ENCODE measurements at regions not wholly inside any gene's neighbourhood (a gene's known extent, or its start where the extent isn't known, plus 50 kb on each side); places are given as distances from the start of the nearest gene placed in this dataset.

DNA sequence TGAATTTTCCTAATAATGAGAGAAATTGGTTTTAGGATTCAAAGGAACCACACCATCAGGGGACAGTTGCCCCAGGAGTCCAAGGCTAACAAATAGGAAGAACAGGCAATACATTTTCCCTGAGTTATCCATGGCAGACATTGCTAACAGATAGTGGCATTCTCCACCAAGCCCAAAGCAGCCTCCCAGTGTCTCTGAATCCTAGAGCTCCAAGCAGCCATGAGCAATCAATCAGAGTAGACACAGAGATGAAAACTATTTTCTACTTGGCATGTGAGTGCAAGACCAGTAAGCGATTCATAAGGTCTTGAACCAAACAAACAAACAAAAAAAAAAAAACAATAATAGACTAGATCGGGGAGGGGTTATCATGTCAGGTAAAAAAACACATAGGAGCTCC is 515.7 kb downstream of the MED13L start:
- Histone ChIP-seq H3K27me3 (ENCODE audit: insufficient read depth, low read length, poor library complexity, severe bottlenecking) (no peaks in the 10 kb centered on the region), H3K27ac (ENCODE audit: low read depth, low read length) (no peak overlapping the region), H3K4me3 (ENCODE audit: low read length) (no peak overlapping the region), H3K36me3 (ENCODE audit: insufficient read depth, low read length) (no peaks in the 10 kb centered on the region), H3K9me3 (ENCODE audit: low read length) (no peaks in the 10 kb centered on the region), H3K4me1 (ENCODE audit: insufficient read depth, low read length) (no peaks in the 10 kb centered on the region)
- no peak overlapping the region for H3K27ac Mint-ChIP-seq
- no peaks in the 10 kb centered on the region for H3K36me3 Mint-ChIP-seq
- no peaks in the 10 kb centered on the region for H3K4me1 Mint-ChIP-seq
- H3K4me3 Mint-ChIP-seq: no peak overlapping the region
- H3K27me3 Mint-ChIP-seq: peaks cover 2 to 9% of the 10 kb centered on the region in 2 donors
- H3K9me3 Mint-ChIP-seq: peaks cover 0 to 9% (median 0%) of the 10 kb centered on the region in 5 donors
- ChIA-PET CTCF (no interaction called here), POLR2A (no interaction called here)
- DNase-seq: no peak

DNA sequence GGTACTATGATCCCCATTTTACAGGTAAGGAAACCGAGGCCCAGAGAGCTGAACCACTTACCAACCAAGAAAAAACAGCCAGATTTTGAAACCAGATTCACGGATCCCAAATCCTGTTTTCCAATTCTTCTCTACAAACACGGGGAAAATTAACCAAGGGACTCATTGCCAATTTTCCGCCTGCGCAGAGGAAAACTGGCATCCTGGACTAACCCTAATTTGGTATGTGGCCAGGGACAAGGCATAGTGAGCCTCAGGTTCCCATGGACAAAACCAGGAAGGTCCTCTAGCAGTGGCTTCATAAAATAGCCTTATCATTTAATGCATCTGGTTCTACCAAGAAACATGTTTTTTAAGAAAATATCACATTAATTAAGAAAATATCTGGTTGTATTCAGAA is 517.3 kb downstream of the MED13L start:
- H3K36me3 Mint-ChIP-seq: no peaks in the 10 kb centered on the region
- H3K4me1 Mint-ChIP-seq: no peaks in the 10 kb centered on the region
- CTCF ChIA-PET: no interaction called here

DNA sequence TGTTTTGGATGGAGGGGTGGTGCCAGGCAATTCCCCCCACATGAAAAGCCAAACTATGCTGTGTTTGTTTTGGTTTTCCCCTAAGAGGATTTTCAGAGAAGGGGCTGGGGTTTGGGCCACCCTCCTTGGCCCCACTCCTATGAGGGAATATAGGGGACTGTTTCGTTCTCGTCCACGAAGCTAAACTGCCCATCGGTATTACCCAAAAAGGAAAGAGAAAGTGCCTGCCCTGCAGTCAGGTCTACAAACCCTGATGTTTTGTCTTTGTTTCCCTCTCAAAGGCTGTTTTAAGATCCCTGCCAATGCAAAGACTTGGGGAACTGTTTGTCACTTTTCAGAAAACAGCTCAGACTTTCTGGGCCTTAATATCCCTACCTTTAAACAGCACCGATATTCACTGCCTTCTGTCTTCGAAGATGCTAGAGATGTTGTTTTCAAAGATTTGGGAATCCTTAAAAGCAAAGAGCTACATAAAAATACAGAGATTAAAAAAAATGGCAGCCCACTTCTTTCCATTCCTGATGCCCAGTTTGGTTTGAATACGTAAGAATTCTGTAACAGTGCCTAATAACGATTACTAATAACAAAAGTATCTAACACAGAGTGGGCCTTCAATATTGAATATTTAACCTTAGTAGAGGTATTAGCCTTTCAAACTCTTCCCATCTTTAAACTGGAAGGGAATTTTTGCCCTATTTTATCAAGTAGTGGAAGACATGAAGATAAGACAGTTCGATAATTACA is 518.4 kb downstream of the MED13L start:
- Mint-ChIP-seq H3K27me3 (peaks cover 2 to 17% of the 10 kb centered on the region in 2 donors), H3K9me3 (peaks cover 0 to 3% (median 0%) of the 10 kb centered on the region in 5 donors), H3K4me1 (no peaks in the 10 kb centered on the region), H3K4me3 (no peak overlapping the region), H3K27ac (no peak overlapping the region), H3K36me3 (no peaks in the 10 kb centered on the region)
- no peak overlapping the region for H3K27ac ChIP-seq (ENCODE audit: low read depth, low read length)
- ChIA-PET CTCF (no interaction called here), POLR2A (no interaction called here)
- H3K4me3 ChIP-seq (ENCODE audit: low read length): no peak overlapping the region
- no peak for DNase-seq
- H3K9me3 ChIP-seq (ENCODE audit: low read length): no peaks in the 10 kb centered on the region
- H3K4me1 ChIP-seq (ENCODE audit: insufficient read depth, low read length): no peaks in the 10 kb centered on the region
- H3K36me3 ChIP-seq (ENCODE audit: insufficient read depth, low read length): no peaks in the 10 kb centered on the region
- H3K27me3 ChIP-seq (ENCODE audit: insufficient read depth, low read length, poor library complexity, severe bottlenecking): no peaks in the 10 kb centered on the region

More for the DNA sequence above, 517.3 kb downstream of the MED13L start:
- Mint-ChIP-seq H3K4me3 (no peak overlapping the region), H3K27ac (no peak overlapping the region), H3K27me3 (peaks cover 2 to 14% of the 10 kb centered on the region in 2 donors), H3K9me3 (peaks cover 0 to 6% (median 0%) of the 10 kb centered on the region in 5 donors)
- Histone ChIP-seq H3K36me3 (ENCODE audit: insufficient read depth, low read length) (no peaks in the 10 kb centered on the region), H3K4me3 (ENCODE audit: low read length) (no peak overlapping the region), H3K27ac (ENCODE audit: low read depth, low read length) (no peak overlapping the region), H3K4me1 (ENCODE audit: insufficient read depth, low read length) (no peaks in the 10 kb centered on the region), H3K9me3 (ENCODE audit: low read length) (no peaks in the 10 kb centered on the region), H3K27me3 (ENCODE audit: insufficient read depth, low read length, poor library complexity, severe bottlenecking) (no peaks in the 10 kb centered on the region)
- POLR2A ChIA-PET: no interaction called here
- DNase-seq: no peak

DNA sequence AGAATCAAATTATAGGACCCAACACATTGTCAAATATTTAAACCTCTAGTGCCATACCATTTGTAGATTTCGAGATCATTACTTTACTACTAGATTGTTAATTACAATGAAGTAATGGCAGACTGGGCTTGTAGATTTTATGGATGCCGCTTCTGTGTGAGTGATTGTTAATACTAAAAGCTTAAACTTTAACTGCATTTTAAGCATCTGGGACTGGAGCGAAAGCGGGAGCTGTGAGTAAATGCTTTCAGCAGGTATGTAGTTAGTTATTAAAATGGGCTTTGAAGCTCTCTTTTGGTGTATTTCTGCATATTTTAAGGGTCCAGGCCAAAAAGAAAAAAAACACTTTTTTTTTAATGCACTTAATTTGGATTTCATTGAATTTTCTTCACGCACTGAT is 519.3 kb downstream of the MED13L start:
- Mint-ChIP-seq H3K4me3 (no peak overlapping the region), H3K27me3 (peaks cover 2 to 17% of the 10 kb centered on the region in 2 donors), H3K36me3 (no peaks in the 10 kb centered on the region), H3K9me3 (peaks cover 0 to 3% (median 0%) of the 10 kb centered on the region in 5 donors), H3K4me1 (no peaks in the 10 kb centered on the region), H3K27ac (no peak overlapping the region)
- Histone ChIP-seq H3K36me3 (ENCODE audit: insufficient read depth, low read length) (no peaks in the 10 kb centered on the region), H3K4me1 (ENCODE audit: insufficient read depth, low read length) (no peaks in the 10 kb centered on the region), H3K4me3 (ENCODE audit: low read length) (no peak overlapping the region), H3K27me3 (ENCODE audit: insufficient read depth, low read length, poor library complexity, severe bottlenecking) (no peaks in the 10 kb centered on the region), H3K27ac (ENCODE audit: low read depth, low read length) (no peak overlapping the region), H3K9me3 (ENCODE audit: low read length) (no peaks in the 10 kb centered on the region)
- DNase-seq: no peak
- CTCF ChIA-PET: no interaction called here
- POLR2A ChIA-PET: no interaction called here

DNA sequence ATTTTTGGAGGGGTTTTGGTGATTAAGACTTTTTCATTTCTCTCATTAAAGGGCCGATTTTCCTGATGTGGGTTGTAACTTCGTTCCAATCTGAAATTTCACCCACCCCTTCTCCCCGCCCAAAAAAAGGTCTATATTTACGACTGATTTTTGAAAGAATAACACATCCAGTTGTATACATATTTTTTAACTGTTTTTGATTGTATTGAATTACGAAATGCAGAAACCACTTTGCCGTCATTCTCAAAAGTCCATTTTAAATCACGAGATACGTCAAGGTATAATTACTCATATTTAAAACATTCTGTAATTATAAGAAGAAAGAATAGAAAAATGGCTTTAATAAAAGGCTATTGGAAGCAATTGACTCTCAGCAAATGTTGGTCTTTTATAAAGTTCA is 520.7 kb downstream of the MED13L start:
- Histone ChIP-seq H3K27me3 (ENCODE audit: insufficient read depth, low read length, poor library complexity, severe bottlenecking) (no peaks in the 10 kb centered on the region), H3K27ac (ENCODE audit: low read depth, low read length) (no peak overlapping the region), H3K4me1 (ENCODE audit: insufficient read depth, low read length) (no peaks in the 10 kb centered on the region), H3K4me3 (ENCODE audit: low read length) (no peak overlapping the region), H3K9me3 (ENCODE audit: low read length) (no peaks in the 10 kb centered on the region), H3K36me3 (ENCODE audit: insufficient read depth, low read length) (no peaks in the 10 kb centered on the region)
- Mint-ChIP-seq H3K27me3 (peaks cover 0 to 17% of the 10 kb centered on the region in 2 donors), H3K27ac (no peak overlapping the region), H3K36me3 (no peaks in the 10 kb centered on the region), H3K4me3 (no peak overlapping the region), H3K9me3 (no peaks in the 10 kb centered on the region), H3K4me1 (no peaks in the 10 kb centered on the region)
- no peak for DNase-seq
- ChIA-PET POLR2A (no interaction called here), CTCF (no interaction called here)

DNA sequence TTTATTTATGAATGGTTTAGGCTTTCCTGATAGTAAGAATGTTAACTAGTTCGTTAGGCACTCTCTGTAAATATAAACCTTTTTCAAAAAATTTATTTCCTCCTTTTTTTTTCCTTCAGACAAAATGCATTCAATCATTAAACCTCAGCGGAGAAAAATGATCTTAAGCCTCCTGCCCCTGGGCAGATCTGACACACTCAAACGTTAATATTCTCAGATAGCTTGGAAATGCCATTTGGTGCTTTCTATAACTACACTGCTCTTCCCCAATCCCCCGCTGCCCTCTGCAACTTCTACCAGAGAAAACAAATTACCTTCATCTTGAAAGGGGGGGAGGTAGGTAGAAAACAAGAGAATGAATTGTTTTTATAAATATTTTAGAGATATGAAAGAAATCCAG is 521.2 kb downstream of the MED13L start:
- Mint-ChIP-seq H3K4me1 (no peaks in the 10 kb centered on the region), H3K4me3 (no peak overlapping the region), H3K27me3 (peaks cover 0 to 17% of the 10 kb centered on the region in 2 donors), H3K9me3 (no peaks in the 10 kb centered on the region), H3K27ac (no peak overlapping the region), H3K36me3 (no peaks in the 10 kb centered on the region)
- DNase-seq: no peak
- no peaks in the 10 kb centered on the region for H3K9me3 ChIP-seq (ENCODE audit: low read length)
- ChIA-PET POLR2A (no interaction called here), CTCF (no interaction called here)
- H3K4me1 ChIP-seq (ENCODE audit: insufficient read depth, low read length): no peaks in the 10 kb centered on the region
- H3K36me3 ChIP-seq (ENCODE audit: insufficient read depth, low read length): no peaks in the 10 kb centered on the region
- no peak overlapping the region for H3K4me3 ChIP-seq (ENCODE audit: low read length)
- H3K27me3 ChIP-seq (ENCODE audit: insufficient read depth, low read length, poor library complexity, severe bottlenecking): no peaks in the 10 kb centered on the region
- no peak overlapping the region for H3K27ac ChIP-seq (ENCODE audit: low read depth, low read length)

DNA sequence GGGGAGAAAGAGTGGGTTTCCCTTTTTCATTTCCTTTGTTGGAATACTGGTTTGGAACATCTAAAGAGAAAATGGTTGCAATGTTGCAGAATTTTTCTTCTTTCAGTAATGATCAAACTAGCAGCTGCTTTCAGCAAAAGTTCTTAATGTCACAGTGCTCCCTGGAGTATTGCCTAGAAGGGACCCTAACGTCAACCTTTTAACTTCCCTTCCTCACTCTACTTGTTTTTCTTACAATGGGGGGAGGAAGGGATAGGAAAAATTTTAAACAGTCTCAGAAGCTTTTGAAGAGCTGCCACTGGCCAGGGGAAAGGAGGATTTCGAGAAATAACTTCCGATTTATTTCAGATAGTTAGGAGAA is 521.8 kb downstream of the MED13L start:
- Histone ChIP-seq H3K27me3 (ENCODE audit: insufficient read depth, low read length, poor library complexity, severe bottlenecking) (no peaks in the 10 kb centered on the region), H3K4me1 (ENCODE audit: insufficient read depth, low read length) (no peaks in the 10 kb centered on the region), H3K27ac (ENCODE audit: low read depth, low read length) (no peak overlapping the region), H3K9me3 (ENCODE audit: low read length) (no peaks in the 10 kb centered on the region), H3K36me3 (ENCODE audit: insufficient read depth, low read length) (no peaks in the 10 kb centered on the region), H3K4me3 (ENCODE audit: low read length) (no peak overlapping the region)
- Mint-ChIP-seq H3K36me3 (no peaks in the 10 kb centered on the region), H3K27ac (no peak overlapping the region), H3K4me1 (no peaks in the 10 kb centered on the region), H3K27me3 (peaks cover under 1 to 17% of the 10 kb centered on the region in 2 donors), H3K4me3 (no peak overlapping the region), H3K9me3 (no peaks in the 10 kb centered on the region)
- no peak for DNase-seq
- ChIA-PET POLR2A (no interaction called here), CTCF (no interaction called here)

DNA sequence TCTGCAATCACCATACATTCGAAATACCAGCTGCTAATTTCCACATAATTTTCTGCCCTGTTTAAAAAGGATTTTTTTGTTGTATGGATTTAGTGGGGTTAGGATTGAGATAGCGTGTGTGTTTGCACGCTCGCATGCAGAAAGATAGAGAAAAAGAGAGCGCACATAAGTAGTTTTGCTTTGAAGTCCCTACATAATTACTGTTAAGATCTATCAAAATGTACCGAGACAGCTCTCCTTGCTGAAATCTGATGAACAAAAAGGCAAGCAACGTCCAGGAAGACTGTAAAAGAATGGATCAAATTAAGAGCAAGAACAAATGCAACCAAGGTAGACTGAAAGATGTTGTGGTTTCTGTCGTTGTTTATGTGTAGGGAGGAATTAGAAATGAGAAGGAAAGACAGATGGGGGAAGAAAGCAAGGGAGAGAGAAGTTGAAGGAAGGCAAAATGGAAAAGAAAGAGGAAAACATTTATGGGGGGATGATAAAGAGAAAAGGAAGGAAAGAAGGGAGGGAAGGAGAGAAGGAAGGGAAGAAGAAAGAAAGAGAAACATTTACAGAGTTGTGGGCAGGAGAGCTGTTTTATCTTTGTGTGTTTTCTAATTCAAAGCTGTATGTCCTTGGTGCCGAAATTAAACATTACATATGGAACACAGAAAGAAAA is 522.3 kb downstream of the MED13L start:
- no peaks in the 10 kb centered on the region for H3K4me1 ChIP-seq (ENCODE audit: insufficient read depth, low read length)
- ChIA-PET POLR2A (no interaction called here), CTCF (no interaction called here)
- peaks cover 2 to 17% of the 10 kb centered on the region in 2 donors for H3K27me3 Mint-ChIP-seq
- no peak overlapping the region for H3K4me3 ChIP-seq (ENCODE audit: low read length)
- H3K9me3 Mint-ChIP-seq: peaks cover 0 to 1% (median 0%) of the 10 kb centered on the region in 5 donors
- no peak overlapping the region for H3K27ac ChIP-seq (ENCODE audit: low read depth, low read length)
- H3K36me3 ChIP-seq (ENCODE audit: insufficient read depth, low read length): no peaks in the 10 kb centered on the region
- no peak overlapping the region for H3K4me3 Mint-ChIP-seq
- H3K27ac Mint-ChIP-seq: no peak overlapping the region
- H3K36me3 Mint-ChIP-seq: no peaks in the 10 kb centered on the region
- H3K4me1 Mint-ChIP-seq: no peaks in the 10 kb centered on the region
- DNase-seq: no peak
- no peaks in the 10 kb centered on the region for H3K27me3 ChIP-seq (ENCODE audit: insufficient read depth, low read length, poor library complexity, severe bottlenecking)
- H3K9me3 ChIP-seq (ENCODE audit: low read length): no peaks in the 10 kb centered on the region

Measured in CD8-positive, alpha-beta memory T cell (primary cell).